ENCODE measurements at regions not wholly inside any gene's neighbourhood (a gene's known extent, or its start where the extent isn't known, plus 50 kb on each side); places are given as distances from the start of the nearest gene placed in this dataset.

DNA sequence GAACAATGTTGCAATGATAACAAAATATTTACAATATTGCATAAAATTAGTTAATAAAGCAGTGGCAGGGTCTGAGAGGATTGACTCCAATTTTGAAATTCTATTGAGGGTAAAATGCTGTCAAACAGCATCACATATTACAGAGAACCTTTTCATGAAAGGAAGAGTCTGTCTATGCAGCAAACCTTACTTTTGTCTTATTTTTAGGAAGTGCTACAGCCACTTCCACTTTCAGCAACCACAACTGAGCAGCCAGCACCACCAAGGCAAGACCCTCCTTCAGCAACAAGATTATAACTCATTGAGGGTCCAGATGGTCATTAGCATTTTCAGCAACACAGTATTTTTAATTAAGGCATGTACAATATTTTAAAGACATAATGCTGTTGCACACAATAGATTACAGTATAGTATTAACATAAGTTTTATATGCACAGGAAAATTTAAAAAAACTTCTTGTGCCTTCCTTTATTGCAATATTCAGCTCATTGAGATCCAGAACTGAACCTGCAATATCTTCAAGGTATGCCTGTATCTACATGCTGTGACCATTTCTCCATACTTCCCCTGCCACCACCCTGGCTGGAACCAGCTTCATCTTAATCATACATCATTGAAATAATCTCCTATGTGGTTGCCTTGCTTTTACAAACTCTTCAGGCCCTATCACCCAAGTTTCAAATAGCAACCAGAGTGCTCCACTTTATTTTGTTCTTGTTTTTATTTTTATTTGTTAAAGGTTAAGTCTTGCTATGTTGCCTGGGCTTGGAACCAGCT is 711.2 kb downstream of the KCNA4 start:
- no peak for DNase-seq

DNA sequence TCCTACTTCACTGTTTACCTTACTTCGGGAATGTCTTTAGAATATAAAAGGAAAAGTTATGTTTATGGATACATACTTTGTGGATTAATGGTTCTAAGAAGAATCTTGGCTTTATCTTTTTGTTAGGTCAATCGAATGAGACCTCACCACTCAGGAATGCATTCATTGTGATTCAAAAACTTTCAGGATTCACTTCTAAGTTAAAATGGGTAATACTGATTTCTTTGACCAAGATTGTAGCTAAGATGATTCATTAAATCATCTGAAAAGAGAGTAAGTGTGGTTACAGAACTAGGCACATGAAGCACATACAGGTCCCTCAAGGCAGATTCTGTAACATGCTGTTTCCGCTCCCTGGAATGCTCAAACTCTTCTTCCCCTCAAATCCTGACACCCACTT is 716.4 kb downstream of the KCNA4 start:
- DNase-seq: no peak

DNA sequence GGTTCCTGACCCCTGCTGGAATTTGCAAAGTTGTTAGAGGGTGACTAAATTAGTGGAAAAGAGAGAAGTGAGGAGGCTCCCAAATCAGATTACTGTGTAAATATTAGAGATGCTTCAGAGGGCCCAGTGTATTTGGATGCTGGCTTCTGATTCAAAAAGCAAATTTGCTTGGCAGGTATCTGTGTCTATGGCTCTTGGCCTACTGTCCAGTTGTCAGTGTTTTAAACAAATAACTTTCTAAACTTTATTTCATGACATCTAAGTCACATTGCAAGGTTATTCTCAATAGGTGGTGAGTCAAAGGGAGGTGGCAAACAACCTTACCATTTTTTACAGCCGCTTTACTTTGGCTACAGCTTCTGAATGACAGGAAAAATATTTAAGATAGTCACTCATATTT is 720.1 kb downstream of the KCNA4 start:
- no peak for DNase-seq

DNA sequence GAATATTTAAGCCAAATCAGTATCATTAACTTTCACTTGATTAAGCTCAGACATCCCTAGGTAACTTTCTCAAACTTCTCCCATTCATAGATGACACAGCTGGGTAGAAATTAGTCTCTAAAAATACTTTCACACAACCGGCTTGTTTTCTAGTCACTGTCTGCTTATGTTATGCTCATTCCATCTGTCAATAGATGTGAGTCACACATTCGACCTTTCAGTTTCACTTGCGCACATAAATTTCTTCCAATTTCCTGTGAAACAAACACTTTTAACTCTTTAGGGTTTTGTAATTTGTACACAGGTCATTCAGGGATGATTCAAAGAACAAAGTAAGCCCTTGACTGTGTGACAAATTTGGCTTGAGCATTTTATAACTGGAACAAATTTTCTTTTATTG is 723.0 kb downstream of the KCNA4 start:
- peak; percentile 45 for DNase-seq

DNA sequence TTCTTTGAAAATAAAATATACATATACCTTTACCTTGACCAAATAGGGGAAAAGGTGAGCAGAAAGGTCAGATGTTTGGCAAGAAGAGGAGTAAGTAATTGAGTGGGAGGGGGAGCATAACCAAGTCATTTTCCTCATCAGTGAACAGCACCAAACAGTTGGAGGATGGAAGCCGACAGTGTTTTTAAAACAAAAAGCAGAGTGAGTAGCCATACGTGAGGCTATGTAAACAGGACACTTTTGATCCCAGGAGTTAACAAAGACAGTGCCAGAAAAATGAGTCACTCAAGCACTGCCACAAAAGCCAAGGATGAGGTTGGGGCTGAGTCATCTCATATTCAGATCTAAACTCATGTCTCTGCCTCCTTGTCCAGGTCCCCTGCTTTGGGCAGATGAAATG is 734.7 kb downstream of the KCNA4 start:
- peak; percentile 9 for DNase-seq

DNA sequence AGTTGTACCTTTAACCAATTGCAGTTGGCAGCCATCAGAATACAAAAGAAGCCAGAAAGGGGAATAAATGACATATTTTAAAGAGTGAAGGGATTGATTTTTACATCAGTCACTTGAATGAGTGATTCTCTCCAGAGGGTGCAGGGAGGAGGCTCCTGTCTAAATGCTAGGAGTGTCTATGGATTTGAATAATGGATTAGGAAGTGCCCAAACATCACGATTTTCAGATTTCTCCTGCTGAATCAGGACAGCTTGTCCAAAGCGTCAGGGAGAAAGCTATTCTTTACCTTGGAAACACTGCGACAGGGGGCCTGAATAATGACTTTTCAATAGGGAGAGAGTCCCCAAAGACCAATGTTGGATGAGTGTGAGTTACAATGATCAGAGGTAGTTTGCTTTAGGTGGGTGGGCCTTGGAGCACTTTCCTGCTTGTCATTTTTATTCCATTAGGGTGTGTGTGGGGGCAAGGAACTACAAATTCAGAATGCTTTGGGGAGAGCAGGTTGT is 735.5 kb downstream of the KCNA4 start:
- no peak for DNase-seq

DNA sequence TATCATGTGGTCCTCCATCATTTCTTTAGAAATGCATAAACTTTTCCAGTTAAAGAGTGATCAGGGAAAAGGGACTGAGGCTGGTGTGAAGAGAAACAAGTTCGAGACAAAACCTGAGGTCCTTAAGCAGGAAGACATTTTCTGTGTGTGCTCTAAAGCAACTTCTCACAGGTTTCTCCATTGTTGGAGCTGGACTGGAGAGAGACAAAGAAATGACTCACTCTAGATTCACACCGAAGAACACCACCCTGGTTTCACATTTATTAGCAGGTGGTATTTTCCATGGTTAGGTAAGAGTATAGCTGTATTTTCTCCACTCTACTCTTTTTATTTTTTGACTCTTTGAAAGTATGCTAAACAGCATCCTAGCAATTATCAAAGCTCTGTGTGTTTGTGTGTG is 736.4 kb downstream of the KCNA4 start:
- DNase-seq: no peak

DNA sequence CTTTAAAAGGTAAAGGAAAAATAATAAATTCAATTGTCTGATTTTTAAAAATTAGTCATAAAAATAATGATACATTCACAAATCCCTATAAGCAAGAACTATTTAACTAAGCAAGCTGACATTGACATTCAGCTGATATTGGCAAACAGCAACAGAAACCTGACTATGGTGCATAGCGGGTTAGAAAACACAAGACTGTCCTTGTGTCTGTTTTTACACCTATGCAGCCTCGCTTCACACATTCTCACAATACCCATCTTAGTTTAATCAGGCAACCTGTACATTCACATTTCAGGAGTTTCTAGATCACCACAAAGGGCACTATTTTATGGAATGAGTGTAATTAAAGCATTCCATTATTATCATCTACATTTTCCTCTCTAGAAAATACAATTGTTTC is 737.1 kb downstream of the KCNA4 start:
- no peak for DNase-seq

DNA sequence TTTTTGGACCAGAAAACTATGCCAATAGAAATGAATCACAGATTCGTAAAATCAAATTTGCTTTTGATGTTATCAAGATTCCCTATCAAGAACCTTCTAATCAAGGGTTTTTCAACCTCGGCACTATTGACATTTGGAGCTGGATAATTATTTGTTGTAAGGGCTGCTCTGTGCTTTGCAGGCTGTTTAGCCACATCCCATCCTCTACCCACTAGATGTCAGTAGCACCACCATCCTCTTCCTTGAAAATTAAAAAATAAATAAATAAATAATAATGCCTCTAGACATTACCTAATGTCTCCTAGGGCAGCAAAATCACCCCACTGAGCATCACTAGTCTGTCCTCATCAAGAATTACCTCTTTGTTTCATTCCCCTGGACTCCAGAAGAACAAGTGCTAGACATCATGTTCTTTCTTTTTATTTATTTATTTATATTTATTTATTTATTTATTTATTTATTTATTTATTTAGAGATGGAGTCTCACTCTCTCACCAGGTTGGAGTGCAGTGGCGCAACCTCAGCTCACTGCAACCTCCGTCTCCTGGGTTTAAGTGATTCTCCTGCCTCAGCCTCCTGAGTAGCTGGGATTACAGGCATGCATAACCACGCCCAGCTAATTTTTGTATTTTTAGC is 744.7 kb downstream of the KCNA4 start:
- no peak for DNase-seq

DNA sequence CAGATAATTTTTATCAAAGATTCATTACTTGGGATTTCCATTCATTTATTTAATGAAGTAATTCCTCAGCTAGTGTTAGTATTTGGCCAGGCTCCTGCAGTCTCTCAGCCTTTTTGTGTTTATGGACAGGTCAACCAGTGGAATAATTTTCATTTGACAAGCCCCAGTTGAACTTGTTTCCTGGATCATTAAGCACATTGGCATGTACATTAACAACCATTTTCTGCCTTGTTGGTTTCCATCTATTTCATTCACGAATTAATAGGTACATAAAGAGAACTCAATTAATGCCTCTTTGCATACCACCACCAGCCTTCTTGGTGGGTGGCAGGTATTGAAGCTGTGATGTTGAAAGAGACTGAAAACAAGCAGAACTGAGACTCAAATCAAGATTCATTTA is 745.2 kb downstream of the KCNA4 start:
- no peak for DNase-seq

DNA sequence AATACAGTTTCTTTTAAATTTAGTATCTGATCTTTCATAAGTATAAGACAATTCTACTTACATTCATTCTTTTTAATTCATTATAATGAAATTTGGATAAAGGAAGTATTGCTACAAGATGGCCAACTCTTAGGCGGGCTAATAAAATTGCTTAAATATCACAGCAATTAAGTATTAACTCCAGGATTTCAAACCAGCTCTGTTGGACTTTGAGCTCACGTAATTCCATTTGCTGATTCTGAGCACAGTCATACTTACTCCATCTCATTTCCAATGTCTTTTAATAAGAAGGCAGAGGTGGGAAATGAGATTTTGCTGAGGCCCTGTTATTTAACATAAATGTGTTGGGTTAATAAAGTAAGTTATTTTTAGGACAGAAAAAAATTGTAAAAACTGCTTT is 748.1 kb downstream of the KCNA4 start:
- DNase-seq: no peak

DNA sequence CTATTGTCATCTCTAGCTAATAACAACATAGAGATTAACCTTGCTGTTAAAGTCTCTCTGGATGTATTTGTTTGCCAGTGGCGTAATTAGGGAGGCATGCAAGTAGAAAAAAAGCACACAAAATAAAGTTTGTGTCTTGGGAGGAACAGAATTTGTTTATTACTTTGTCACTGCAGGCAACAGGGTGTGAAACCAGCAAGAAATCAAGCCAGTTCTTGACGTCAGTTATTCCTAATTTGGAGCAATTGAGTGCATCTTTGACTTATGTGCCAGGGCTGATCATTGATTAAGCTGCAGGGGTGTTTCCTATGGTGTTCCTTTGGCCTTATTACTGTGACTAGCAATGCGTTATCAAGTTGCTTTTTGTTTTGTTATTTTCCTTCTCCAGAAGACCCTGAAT is 751.0 kb downstream of the KCNA4 start:
- DNase-seq: no peak

DNA sequence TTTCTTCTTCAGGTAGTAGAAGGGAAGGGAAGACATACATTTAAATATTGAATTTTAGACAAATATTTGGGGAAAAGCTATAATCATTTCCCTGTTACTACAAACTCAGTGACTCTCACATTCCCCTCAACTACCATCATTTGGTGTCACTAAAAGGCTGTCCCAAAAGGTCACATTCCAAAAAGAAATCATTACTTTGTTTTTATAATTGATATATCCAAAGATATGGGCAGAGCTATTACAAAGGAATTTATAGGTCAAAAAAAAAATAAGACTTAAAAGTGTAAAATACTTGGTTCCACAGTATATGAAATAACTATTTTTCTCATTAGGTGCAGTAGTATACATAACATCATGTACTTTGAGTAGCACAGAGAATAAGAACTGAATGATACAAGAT is 751.4 kb downstream of the KCNA4 start:
- no peak for DNase-seq

DNA sequence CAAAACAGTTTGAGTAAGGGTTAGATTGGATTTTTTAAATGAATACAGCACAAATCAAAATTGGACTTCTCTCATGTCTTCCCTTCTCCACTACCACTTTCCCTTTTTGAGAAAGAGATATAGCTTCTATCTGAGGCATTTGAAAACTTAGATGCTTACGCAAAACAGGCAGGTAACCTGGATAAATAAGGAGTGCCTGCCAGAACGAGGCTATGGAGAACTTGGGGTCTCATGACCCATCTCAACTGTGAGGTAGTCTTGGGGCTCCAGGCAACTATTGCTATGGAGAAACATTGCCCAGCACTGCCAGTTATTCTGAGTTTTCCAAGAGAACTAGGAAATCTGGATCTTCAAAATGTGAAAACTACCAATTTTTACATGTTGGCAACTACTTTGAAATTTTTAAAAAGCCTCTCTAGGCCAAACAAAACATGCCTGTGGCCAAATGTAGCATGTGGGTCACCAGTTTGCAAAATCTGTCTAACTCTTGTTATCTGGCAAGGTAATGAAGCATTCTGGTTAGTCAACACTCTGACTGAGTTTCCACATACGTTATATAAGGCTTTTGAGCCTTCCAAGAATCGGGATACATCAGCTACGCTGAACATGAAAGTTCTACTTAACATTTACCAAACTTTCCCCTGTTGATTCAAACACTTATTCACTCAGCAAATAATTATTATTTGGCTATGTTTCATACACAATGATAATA is 752.7 kb downstream of the KCNA4 start:
- DNase-seq: no peak

DNA sequence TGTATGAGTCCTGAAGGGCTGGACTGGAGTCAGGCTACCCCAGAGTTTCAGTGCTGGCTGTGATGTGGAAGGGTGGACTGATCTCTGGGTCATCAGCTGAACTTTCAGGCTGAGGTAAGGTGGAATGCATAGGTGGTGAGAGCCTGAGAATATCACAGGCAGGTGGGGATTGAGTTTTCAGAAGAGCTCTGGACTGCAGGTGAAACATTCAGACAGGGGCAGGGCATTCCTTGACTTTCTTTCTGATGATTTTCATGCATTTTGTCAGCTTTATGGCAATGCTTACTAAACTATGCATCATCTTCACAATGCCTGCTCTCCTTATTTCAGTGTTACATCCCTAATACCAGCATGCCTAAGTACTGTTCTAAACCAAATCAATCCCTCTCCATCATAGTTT is 755.0 kb downstream of the KCNA4 start:
- DNase-seq: no peak

DNA sequence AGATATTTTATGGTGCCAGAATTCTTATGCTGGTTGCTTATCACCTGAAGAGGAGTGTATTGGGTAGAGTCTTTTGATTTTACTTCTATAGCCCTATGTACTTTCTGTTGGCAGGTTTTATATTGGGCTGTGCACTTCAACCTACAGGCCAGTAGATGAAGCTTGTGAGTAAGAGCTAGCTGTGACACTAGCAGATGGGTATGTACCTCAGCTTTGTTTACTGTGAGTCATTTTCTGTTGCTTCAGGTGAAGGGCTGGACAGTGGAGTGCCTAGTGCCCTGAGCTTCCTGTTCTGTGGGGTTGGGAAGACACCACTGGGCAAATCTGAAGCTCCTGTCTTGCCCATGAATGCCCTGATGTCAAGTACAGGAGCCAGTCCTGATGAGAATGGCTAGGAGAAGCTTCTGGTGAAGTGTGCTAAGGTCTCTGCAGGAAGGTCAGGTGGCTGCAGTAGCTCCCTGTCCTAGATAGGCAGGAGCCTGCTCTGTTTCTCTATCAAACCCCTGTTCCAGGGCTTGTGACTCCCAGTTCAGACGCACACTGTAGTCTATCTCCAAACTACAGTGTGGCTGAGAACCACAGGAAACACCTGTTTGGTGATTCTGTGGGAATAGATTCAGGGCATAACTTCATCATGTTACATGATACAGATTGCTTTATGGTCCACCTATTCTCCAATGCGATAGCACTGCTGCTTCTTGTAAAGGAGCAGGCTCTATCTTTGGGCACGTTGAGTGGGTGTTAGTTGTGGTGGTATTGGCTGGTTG is 755.7 kb downstream of the KCNA4 start:
- DNase-seq: no peak

DNA sequence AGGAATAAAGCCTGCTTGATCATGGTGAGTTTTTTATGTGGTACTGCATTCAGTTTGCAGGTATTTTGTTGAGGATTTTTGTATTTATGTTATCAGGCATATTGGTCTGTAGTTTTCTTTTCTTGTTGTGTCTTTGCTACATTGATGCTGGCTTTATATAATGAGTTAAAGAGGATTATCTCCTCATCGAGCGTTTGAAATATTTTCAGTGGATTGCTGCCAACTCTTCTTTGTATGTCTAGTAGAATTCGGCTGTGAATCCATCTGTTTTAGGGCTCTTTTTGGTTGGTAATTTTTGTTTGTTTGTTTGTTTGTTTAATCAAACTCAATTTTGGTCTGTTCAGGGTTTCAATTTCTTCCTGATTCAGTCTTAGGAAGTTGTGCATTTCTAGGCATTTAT is 758.4 kb downstream of the KCNA4 start:
- no peak for DNase-seq

DNA sequence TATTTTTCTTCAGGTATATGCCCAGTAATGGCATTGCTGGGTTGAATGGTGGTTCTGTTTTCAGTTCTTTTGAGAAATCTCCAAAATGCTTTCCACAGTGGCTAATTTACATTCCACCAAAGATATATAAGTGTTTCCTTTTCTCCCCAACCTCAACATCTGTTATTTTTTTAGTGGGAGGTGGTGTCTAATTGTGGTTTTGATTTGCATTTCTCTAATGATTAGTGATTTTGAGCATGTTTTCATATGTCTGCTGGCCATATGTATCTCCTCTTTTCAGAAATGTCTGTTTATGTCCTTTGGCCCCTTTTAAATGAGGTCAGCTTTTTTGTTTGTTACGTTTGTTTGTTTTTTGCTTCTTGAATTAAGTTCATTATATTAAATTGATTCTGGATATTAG is 760.2 kb downstream of the KCNA4 start:
- no peak for DNase-seq

DNA sequence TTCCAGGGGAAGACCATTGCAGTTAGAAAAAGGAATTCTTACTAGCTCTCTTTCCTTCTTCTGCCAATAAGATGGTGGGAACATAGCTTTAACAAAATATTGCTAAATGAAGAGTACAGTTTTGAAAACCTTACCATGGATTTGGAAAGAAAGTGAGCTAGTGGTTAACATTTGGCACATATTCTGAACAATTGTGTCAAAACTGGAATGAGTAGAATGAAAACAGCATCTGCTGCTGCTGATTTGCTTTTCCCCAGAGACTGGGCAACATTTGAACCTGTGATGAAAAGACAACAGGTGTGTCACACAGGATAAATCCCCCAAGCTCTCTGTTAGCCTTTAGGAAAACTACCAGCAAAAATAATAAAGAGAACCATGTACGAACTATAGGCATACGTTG is 761.4 kb downstream of the KCNA4 start:
- no peak for DNase-seq

DNA sequence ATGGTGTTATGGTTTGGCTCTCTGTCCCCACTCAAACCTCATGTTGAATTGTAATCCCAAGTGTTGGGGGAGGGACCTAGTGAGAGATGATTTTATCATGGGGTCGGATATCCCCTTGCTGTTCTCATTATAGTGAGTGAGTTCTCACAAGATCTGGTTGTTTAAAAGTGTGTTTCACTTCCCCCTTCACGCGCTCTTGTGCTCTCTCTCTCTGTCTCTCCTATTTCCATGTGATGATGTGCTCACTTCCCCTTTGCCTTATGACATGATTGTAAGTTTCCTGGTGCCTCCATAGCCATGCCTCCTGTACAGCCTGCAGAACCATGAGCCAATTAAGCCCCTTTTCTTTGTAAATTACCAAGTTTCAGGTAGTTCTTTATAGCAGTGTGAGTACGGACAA is 765.1 kb downstream of the KCNA4 start:
- peak; percentile 8 for DNase-seq

DNA sequence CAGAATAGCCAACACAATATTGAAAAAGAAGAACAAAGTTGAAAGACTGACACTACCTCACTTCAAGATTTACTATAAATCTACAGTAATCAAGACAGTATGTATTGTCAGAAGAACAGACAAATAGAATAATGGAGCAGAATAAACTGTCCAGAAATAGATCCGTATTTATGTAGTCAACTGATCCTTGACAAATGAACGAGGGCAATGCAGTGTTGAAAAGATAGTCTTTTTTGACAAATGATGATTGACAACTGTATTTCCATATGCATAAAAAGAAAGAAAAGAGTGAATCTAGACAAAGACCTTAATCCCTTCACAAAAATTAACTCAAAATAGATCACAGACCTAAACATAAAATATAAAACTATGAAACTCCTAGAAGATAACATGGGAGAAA is 767.1 kb downstream of the KCNA4 start:
- DNase-seq: no peak

DNA sequence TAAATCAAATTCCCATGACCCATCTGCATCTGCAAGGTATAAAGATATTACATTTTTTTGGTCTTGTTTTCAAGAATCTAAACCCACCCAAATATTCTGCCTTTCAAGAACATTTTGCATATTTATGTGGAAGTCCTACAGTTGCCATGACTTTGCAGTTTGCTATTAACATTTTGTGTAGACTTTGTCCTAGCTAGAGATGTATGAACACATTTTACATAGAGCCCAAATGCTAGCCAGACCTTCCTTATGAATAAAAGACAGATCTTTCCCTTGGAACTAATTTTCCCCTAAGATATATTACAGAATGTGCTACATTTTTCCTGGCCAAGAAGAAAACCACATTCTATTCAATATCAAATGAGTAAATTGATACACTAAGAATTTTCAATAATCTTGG is 772.5 kb downstream of the KCNA4 start:
- no peak for DNase-seq

DNA sequence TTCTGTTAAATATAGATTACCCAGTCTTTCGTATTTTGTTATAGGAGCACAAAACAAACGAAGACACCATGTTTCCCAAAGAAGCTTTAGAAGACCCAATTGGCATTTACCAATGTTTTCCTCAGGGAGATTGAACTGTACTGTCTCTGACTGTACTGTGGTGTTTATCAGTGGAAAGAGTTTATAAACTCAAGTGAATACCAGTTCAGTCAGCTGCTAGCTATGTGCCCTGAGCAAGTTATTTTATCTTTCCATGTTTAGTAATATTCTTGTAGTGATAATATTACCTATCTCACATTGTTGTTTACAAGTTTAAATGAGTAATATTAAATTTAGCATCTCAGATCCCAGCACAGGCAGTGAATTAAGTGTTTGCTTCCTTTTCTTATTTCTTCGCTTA is 773.2 kb downstream of the KCNA4 start:
- no peak for DNase-seq
